GM21367 (cell line): ENCODE measurements at regions not wholly inside any gene's neighbourhood (a gene's known extent, or its start where the extent isn't known, plus 50 kb on each side); places are given as distances from the start of the nearest gene placed in this dataset.
"Not testable (repeated sequence)": the region's sequence is repeated elsewhere in the genome, so short reads cannot be mapped to it uniquely, and the experiment has no call there.

Experiments used
- ATAC-seq: cut with Tn5 transposase; IDR thresholded peaks from one replicate; pipeline ENCODE4 v1.9.1; 2021; ENCODE audit not compliant: unreplicated experiment

- no peak for ATAC-seq
These were observed 776.7 kb downstream of the DTWD2 start for GRCh38 chr5:118211606-118212005.

- ATAC-seq, result no peak
These were observed 780.3 kb downstream of the DTWD2 start for GRCh38 chr5:118208031-118208453.

GRCh38 chr5:118199801-118200200, 788.5 kb downstream of the DTWD2 start:
- no peak for ATAC-seq

GRCh38 chr5:118196229-118196628, 792.1 kb downstream of the DTWD2 start:
- ATAC-seq, result no peak

DNA sequence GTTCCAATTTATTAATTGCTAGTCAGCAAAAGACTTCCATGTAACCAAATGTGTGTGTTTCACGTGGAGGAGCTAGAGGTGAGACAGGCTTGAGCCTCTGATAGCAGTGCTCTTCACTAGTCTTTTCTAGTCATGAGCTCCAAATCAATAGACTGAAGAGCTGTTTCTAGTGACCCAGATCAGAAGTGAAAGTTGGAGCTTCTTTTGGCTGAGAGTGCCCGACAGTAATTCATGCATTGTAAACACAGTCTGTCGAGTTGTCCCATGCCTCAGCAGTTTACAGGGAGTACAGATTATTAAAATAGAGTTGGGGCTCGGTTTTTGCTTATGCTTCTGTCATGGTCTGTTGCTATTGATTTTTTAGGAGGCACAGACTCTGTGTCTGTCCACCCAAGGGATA, 793.1 kb downstream of the DTWD2 start:
- no peak for ATAC-seq

- no peak for ATAC-seq
These were observed 795.0 kb downstream of the DTWD2 start for GRCh38 chr5:118193194-118193905.

GRCh38 chr5:118185018-118185417, 803.3 kb downstream of the DTWD2 start:
- no peak for ATAC-seq

DNA sequence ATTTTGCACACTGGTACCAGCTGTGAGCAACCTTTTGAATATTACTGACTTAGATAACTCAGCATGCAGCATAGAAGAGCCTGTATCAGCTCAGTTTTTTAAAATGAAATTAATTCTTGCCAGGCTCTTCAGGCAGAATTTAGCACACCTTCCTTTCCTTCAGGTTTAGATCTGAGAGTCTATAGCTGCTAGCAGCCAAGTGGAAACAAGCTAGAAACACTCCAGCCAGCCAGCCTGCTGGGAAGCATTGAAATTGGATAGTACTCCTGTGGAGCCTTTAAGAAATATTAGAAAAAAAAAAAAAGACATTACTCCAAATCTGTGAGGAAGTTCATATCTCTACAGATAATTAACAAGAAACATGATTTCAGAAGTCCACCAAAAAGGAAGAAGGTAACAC, 812.2 kb downstream of the DTWD2 start:
- ATAC-seq, result no peak

DNA sequence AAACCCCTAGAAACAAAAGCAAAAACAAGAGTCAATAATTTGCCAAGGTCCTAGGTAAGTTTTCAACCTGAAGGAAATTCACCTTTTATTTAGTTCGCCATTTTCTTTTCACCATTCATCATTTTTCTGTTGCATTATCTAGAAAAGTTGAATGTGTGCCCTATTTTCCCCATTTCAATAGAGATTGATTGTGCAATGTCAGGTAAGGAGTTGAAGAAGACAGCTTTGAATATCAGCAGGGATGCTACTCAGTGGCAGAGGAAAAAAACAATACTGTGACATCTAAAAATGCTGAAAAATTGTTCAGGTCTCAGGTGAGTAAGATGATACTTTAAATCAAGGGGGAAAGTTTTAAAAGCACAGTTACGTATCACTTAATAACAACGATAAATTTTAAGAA, 813.7 kb downstream of the DTWD2 start:
- no peak for ATAC-seq

GRCh38 chr5:118173340-118173739, 815.0 kb downstream of the DTWD2 start:
- ATAC-seq, result no peak

- no peak for ATAC-seq
These were observed 822.7 kb downstream of the DTWD2 start for GRCh38 chr5:118165619-118166018.

DNA sequence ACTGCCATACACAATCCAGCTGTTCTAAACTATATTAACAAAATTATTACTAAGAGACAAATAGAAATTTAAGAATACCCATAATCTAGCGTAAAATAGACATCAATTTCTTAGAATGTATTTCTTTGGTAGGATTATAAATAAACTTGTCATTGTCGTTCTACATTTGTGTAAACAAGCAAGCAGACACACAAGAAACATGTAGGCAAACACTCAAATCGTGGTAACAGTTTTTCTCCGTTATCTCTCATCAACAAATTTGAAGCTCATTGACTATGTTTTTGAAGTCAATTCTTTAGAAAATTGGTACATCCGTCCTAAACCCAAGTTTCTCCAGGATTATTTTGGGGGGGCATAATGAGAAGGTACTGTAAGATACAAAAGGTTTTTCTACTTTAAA, 832.2 kb downstream of the DTWD2 start:
- no peak for ATAC-seq

- ATAC-seq, result no peak
These were observed 841.5 kb downstream of the DTWD2 start for GRCh38 chr5:118146824-118147223.

DNA sequence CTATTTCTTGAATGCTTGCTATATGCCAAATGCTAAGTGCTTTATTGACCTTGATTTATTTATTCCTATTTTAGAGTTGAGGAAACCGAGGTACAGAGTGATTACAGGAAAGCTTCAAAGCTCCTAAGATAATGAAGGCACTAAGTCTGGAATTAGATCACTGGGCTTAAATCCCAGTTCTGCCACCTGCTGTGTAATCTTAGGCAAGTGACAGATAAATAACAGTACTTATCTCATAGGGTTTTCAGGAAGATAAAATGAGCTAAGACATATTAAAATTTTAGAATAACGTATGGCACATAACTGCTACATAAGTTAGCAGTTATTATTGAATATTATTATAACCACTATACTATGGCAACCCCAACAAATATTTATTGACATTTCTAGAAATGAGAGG, 843.8 kb downstream of the DTWD2 start:
- no peak for ATAC-seq

DNA sequence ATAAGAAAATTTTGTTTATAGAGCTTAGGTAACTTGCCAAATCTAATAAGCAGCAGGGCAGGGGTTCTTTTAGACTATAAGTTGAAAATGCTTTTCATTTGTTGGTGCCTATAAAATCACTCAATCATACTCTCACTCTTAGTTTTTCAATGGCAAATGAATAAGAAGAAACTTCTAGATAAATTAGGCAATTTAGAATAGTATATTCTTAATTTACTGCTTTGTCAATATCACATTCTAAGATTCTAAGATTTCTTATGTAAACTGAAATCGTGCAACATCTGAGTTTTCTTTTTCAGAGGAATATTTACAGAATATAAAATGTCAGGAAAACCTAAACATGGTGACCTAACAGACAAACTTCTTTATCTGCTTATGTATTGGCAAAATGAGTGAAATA, 849.0 kb downstream of the DTWD2 start:
- no peak for ATAC-seq

GRCh38 chr5:118126159-118126558, 862.2 kb downstream of the DTWD2 start:
- ATAC-seq, result no peak

DNA sequence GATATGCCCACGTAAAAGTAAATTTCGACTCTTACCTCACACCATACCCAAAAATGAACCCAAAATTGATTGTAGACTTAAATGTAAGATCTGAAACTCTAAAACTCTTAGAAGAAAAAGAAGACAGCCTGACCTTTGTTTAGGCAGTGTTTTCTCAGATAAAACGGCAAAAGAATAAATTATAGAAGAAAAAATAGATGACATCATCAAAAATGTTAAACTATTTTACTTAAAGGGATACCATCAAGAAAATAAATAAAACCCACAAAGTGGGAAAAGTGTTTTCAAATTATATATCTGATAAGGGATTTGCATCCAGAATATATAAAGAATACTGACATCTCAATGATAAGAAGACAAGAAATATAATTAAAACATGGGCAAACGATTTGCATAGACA, 862.7 kb downstream of the DTWD2 start:
- ATAC-seq, result no peak

DNA sequence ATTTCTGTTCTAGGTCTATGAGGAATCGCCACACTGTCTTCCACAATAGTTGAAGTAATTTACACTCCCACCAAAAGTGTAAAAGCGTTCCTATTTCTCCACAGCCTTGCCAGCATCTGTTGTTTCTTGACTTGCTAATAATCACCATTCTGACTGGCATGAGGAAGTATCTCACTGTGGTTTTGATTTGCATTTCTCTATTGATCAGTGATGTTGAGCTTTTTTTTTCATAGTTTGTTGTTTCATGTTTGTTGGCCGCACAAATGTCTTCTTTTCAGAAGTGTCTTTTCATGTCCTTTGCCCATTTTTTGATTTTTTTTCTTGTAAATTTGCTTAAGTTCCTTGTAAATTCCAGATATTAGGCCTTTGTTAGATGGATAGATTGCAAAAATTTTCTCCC, 867.1 kb downstream of the DTWD2 start:
- no peak for ATAC-seq

- no peak for ATAC-seq
These were observed 872.6 kb downstream of the DTWD2 start for GRCh38 chr5:118115791-118116190.

GRCh38 chr5:118111956-118112355, 876.4 kb downstream of the DTWD2 start:
- no peak for ATAC-seq

- not testable (repeated sequence) for ATAC-seq
These were observed 881.1 kb downstream of the DTWD2 start for GRCh38 chr5:118107246-118107645.

- no peak for ATAC-seq
These were observed 889.6 kb downstream of the DTWD2 start for GRCh38 chr5:118098716-118099115.

GRCh38 chr5:118095115-118095514, 893.2 kb downstream of the DTWD2 start:
- ATAC-seq, result no peak
